RCC 7860 (cell line): ENCODE measurements at regions not wholly inside any gene's neighbourhood (a gene's known extent, or its start where the extent isn't known, plus 50 kb on each side); places are given as distances from the start of the nearest gene placed in this dataset.
A peak's percentile ranks its signal among the peaks of the same experiment; 100 is the strongest.

ENCODE experiments used
- DNase-seq: peaks from one replicate; pipeline ENCODE4 v3.0.0-alpha.2; 2015; ENCODE audit warnings: low spot score
- FAIRE-seq: peaks from 2 replicates; lab custom pipeline; 2012; peaks lifted over from hg19 to GRCh38; lab: Jason Lieb, UNC

DNA sequence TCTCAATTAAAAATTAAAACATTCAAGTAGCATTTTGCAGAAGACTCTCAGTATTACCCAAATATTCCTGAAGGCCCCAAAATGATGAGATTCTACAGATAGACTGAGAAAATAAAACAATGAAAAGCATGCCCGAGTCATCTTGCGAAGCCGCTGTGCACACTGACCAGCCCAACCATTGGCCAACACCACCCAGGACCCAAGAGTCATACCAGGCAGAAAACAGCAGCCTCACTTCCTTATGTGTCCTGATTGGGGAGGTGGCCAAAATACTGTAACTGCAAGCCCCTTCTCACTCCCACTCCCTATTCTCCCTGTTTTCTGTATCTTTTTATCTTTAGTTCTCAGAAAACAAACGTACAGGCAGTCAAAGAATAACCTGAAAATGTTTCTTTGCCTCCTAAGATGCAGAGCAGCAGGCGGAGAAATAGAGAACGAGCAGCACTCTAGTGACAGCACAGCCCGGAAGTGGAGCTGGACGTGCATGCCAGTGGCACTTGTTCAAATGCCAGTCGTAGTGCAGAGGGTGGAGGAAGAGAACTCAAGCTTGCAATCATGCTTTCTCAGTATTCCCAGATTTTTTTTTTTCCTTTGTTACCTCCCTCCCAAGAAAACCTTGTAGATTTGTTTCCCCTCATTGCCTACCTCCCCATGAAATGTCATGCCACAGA, 182.3 kb upstream of the SOX9 start:
- no peak for FAIRE-seq
- DNase-seq: no peak

DNA sequence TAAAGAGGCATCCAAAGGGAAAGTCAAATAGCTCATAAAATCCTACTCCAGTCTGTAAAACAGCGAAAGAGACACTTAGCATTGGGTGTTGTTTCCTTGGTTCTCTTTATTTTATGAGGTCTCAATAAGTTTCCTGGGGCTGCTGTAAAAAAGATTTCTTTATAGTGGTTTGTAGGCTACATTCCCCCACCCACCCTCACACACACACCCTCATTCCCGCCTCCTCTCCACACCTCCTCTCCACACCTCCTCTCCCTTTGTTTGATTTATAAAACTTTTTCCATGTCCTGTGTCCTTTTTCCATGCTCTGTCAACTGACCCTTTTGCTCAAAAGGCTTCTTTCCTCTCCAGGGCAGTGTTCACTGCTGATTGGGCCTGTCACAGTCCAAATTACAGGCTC, 178.9 kb upstream of the SOX9 start:
- FAIRE-seq: no peak

DNA sequence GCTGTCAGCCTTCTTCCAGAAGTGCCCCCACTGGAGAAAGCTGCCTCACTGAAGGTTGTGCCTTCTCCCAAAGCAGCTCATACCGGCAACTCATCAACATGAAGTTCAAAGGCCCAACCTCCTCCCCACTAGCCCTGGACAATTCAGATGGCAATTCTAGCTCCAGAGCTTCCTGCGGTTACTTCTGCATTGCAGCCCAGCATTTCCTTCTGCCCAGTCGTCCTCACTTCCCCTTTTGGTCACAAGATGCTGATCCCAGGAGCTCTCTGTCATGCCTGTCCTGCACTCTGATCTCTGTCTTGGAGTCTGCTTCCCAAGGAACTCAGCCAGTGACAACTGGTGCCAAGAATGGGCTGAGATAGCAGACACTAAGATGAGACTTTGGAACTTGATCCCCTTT, 178.2 kb upstream of the SOX9 start:
- FAIRE-seq: no peak

More for the DNA sequence above, 178.9 kb upstream of the SOX9 start:
- DNase-seq: no peak

DNA sequence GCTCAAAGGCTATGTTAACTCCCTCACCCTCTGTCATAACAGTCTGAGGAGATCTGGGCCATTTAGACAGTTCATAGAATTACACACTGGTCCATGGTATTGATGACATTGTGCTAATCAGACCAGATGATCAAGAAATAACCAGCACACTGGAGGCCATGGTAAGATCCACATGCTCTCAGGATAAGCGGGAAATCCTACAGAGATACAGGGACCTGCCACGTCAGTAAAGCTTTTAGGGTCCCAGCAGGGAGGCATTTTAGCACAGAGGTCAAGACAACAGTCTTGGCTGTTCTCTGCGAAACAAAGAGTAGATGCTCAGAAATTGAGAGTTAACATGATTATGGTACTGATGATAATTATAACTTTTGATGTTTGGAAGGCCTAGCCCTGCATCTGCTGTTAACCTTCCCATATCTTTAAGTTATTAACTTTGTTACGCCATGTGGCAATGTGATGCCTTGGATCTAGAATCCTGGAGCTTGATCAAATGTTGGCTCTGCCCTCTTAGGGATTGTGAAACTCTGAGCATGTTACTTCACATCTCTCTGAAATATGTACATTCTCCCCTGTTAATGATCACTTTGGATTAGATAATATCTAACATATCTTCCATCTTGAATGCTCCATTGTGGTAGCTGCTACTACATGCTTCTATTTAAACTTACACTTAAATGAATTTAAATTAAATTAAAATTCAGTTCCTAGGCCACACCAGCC, 172.0 kb upstream of the SOX9 start:
- DNase-seq: no peak
- no peak for FAIRE-seq

More for the DNA sequence above, 178.2 kb upstream of the SOX9 start:
- no peak for DNase-seq

DNA sequence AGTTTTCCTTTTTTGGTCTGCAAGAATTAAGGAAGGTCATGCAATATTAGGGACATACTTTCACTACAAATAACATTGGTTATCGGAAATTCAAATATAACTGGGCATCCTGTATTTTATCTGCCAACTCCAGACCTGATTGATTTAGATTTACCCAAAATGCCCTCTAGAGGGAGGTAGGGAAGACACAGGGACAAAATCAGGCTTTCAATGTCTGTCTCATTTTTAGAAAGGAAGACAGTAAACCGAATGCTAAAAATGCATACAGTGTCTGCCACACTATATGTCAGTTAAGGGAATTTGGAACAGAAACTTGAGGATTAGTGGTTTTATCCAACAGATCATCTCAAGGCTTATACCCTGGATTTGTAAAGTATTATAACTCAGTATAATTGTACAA, 161.7 kb upstream of the SOX9 start:
- no peak for DNase-seq
- peak; percentile 32 for FAIRE-seq

DNA sequence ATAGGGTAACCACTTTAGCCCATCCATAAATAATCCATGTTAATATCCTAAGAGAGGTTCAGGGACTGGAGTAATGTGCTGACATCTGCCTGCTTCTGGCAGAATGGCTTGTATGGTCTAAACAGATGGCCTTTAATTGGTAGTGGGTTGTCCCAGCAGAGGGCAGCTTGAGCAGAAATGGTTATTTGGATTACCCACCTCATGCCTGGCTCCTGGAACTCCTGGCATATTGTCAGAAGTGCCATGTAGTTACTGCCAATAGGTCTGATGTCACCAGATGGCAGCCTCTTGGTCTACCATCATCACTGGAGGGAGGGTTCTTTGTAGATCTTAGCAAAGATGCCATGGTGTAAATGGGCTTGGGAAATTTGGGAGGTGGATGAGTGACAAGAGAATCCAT, 157.5 kb upstream of the SOX9 start:
- DNase-seq: no peak
- FAIRE-seq: no peak

DNA sequence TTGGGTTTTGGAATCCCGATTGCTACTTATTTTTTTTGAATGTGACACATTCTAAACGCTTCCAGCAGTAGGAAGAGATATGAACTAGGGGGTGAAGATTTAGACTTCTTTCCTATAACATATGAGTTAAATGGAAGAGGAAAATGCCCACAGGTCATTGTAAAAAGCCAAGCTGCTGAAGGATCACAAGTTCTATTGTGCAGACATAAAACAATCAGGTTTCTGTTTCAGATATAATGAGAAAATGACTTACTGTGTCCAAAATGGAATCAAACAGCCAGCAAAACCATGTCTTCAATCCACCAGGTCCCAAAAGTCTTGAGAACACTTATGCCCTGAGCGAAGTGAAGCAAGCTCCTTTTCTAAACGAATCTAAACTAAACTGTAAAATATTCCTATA, 157.0 kb upstream of the SOX9 start:
- DNase-seq: no peak
- FAIRE-seq: no peak

DNA sequence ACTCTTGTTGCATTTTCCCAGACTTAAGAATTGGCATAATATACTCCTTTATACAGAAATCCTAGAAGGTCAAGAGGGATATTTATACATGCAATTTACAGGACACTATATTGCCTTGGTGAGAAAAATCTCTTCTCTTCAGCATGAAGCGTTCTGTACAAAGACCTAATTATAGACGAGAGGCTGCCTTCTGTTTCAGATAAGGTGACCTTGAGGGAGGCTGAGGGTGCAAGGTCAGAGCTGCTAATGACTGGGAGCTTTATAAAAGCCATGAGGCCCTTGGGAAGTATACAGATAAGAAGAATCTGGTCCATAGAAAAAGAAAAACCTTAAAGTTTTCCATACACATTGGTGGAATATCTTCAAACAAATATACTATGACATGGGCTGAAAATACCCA, 156.3 kb upstream of the SOX9 start:
- no peak for DNase-seq
- no peak for FAIRE-seq

DNA sequence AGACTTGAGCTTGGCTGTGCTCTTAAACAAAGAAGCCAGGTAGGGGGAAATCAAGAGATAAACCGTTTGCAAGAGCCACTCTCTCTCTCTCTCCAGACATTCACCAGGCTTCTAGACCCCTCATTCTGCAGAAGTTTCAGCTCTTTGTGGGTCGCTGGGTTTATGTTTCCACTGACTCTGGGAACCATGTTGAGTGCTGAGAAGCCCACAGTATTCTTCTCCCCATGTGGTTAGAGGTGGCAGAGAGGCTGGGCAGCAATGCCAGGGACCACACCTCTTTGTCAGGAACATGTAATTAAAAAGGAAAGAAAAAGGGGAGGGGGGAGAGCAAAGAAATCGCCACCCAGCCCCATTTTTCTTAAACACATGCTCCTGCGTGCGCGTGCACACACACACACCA, 154.8 kb upstream of the SOX9 start:
- FAIRE-seq (no peak), DNase-seq (no peak)

DNA sequence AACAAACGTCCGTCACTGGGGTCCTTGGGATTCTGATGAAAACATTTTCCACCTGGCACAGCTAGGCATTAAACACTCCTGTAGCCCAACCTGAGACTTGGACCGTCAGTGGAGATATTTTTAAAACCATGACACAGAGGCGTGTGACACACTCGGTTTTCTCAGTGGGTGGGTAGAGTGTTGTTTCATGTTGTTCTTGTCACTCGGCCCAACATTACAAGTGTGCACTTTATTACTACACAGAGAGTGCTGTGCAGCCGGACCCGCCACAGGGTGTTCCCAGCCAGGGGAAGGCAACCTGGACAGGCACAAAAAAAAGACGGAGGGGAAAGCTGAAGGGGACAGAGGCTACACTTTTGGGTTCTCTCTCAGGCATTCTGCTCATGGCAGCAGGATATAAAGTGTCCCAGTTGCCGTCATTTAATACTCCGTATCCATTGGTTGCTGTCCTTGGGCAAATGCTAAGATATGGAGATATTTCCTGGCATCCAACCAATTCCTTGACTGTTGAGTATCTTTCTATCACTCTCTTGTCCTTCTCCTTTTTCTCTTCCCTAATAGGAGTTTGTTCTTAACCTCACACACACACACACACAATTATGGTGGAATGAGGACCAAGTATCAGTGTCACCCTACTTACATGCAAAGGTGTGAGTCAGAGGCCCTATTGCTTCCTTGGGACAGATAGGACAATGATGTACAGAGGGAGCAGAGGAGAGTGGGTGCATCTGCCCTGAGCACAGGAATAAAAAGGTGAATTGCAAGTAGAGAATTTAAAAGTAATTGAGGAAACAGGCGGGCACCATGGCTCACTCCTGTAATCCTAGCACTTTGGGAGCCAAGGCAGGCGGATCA, 154.1 kb upstream of the SOX9 start:
- no peak for FAIRE-seq
- DNase-seq: no peak

DNA sequence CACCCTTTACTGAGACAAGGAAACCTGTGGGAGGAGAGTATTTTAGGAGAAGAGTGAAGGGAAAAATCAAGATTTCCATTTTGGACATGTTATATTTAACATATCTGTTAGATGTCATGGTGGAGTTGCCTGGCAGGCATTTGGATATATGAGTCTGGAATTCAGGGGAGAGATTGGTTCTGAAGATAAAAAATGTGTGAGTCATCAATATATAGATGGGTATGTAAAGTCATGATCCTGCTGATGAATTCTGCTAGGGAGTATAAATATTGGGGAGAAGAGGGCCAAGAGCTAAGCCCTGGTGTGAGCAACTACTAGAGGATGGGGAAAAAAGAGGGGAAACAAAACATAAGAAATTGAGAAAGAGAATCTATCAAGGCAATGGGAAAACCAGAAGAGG, 151.3 kb upstream of the SOX9 start:
- no peak for FAIRE-seq
- no peak for DNase-seq

DNA sequence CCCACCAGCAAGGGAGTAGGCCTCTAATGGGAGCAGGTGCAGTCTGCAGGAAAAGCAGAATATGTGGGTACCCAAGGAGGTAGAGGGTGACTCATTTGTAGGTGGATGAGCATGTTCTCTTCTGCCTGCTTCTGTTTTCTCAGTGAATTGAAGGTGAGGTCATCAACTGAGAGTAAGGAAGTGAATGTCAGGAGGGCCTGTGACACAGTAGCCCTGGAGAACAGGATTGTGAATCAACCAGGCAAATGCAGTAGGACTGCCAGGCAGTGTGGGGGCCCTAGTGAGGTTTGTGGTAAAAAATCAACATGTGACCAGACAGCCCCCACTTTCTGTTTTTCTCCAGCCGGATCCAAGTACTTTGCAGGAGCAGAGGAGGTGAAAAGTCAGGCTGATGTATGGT, 150.5 kb upstream of the SOX9 start:
- FAIRE-seq: no peak
- peak; percentile 62 for DNase-seq

DNA sequence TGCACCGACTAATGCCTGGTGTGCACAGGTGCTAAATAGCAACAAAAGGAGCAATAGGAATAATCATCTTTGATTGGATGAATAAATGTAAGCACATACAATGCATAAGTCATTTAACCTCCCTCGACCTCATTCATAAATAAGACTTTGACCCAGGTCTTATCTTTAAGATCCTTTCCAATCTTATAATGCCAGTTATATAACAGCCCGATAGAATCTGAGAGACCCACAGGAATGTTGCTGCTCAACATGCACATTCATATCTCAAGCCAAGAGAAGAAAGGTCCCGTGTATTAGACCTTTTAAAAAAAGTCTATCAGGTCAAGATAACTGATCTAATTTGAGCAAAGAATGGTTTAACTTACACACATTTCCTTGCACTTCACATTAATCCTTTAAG, 146.8 kb upstream of the SOX9 start:
- no peak for DNase-seq
- FAIRE-seq: no peak

DNA sequence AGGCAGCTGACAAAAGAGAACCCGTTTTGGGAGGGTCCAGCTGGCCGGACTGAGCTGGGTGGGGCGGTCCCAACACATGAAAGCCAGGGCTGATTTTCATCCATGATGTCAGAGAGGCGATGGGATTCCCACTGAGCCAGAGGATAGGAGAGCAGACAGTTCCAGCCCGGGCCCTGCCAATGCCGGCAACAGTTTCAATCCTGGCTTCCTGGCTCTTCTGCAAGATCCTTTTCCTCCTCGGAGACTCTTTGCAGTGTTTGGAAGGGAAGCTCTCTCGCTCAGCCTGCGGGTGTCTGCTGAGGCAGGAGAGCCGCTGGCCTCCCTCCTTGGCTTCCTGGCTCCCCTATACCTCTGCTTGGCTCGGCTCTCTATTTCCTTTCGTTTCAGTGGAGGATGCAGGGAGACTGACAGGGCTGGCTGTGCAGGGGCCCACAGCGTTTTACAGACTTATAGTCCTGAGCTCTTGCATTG, 145.5 kb upstream of the SOX9 start:
- FAIRE-seq: no peak
- no peak for DNase-seq

DNA sequence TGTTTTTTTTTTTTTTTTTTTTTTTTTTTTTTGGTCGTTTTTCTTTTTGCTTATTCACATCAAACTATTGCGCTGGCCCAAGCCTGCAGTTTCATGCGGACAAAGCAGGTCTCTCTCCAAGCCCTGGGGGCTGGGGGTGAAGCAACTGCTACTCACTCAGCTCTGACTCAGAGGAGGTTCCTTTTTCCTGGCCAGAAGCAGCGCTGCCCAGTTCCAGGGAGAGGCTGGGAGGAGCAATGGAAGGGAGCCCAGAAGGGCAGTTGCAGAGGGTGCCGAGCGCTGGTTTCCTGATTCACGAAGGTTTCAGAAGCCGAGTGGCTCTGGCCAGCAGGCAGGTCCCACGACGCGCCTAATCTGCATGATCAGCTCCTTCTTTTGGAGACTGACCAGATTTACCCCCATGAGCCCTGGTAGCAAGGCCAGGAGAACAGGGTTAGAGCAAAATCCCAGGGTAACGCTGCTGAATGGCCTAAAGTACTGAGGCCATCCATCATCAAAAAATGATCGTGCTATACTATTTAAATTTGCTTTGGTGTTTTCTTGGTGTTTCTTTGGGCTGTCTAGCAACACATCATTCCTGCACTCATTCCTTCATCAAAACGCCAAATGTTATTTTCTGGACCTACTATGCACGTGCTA, 144.7 kb upstream of the SOX9 start:
- FAIRE-seq (peak; percentile 81), DNase-seq (peak; percentile 80)

DNA sequence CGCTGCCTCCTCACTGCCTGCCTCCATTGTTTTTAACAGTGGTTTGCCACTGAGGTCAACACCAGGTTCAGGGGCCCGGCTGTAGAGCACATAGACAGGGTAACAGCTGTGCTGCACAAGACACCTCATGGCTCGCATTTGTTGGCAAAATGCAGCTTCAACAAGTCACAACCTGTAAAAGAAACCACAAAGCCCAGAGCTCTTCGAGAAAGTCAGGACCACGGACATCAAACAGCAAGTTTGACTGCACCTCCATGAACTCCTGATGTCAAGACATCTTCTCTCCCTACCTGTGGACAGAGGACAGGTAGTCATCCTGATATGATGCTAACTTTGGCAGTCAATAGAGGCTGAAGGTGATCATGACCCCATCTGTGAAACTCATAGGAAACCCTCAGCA, 142.4 kb upstream of the SOX9 start:
- FAIRE-seq: no peak
- DNase-seq: no peak

DNA sequence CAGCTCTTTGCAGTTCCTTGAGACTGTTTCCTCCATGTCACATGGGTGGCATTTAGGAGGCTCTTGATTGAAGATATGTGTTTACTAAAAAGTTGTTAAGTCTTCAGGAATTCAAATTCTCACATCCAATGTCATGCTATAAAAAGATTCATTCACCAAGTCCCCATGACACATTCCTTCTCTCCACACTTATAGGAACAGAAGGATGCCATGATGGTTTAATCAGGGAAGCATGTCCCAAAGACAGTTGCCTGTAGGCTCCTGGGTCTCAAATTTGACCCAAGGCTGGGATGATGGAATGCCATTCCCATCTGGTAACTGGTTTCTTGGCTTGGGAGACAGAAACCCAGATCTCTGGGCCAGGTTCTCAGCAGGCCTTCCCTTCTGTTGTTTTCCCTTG, 140.6 kb upstream of the SOX9 start:
- DNase-seq (no peak), FAIRE-seq (no peak)

DNA sequence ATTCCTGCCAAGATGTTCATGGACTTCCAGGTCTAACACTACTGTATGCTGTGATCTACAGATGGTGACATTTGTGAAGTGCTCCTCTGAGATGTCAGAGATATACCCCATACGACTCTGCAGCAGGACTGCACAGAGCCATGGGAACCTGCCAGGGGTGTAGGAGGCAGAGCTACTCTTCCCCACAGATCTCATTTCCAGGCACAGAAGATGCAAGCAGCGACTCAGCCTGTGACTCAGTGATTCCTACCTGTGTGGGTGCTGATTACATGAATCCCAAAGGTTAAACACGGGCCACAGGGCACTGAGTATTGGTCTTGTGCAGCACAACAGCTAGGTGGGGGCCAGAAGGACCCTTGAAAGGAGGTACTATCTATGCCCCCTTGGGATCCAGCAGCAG, 137.0 kb upstream of the SOX9 start:
- FAIRE-seq: no peak
- DNase-seq: no peak

DNA sequence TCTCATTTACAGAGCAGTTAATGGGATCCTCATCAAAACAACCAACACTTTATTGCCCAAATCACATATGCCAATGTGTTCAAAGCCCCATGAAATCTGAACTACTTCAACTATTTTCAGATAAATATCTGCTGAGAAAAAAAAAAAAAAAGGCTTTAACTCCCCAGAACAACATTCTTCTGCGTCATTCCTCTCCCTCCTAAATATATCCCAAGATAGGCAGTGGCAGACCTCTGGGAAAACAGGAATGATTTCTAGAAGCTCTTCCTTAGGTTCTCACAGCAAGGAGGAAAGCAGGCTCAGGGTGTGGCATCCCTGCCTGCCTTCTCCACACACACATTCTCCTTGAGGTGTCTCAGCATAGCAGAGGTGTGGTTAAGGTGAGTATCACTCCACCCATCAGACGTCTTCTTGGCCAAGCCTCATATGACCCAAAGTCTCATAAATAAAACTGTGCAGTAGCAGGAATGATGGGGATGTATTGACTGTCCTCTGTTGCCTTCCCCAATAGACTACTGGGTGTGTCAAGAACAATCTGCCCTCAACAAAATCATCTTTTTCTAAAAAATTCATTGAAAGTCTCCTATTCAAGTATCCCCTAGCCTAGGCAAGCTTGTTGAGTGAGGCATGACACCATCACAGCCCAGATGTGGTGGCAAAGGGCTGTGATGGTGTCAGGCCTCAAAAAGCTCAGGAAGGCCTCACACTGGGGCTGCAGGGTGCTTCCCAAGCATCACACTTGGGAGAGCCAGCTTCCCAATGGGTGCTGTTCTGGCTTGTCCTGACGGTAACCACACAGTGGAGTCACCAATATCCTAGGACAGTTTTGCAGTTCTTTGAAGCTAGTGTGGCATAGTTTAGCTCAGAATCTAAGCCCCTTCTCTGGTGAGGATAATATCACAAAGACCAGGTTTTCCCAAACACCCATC, 135.4 kb upstream of the SOX9 start:
- no peak for FAIRE-seq
- DNase-seq: no peak

DNA sequence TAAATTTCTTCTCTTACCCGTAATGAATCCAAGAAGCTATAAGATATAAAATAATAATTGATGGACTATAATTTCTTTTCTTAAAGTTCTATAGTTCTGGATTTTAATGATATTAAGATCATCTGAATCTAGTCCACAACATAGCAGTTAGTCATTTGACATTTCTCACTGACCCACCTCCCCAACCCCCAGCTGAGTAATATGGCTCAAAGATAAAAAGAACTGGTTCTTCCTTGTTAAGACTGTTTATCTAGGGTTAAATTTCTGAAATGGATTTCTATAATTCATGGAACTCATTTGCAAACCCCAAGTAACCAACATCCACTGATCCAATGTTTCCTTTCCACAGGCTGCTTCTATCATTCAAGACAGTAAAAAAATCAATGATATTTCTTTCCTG, 133.9 kb upstream of the SOX9 start:
- DNase-seq (no peak), FAIRE-seq (no peak)
